Inferior parietal cortex (tissue), 1 donor: ENCODE measurements at regions not wholly inside any gene's neighbourhood (a gene's known extent, or its start where the extent isn't known, plus 50 kb on each side); places are given as distances from the start of the nearest gene placed in this dataset.
"Not testable (repeated sequence)": the region's sequence is repeated elsewhere in the genome, so short reads cannot be mapped to it uniquely, and the experiment has no call there.

Source experiments
- DNase-seq: peaks from one replicate; pipeline ENCODE4 v3.0.0-alpha.2; 2016; ENCODE audit errors: extremely low spot score

- no peak for DNase-seq
Observed at GRCh38 chr2:156005999-156006712, 326.4 kb downstream of the NR4A2 start.

- DNase-seq, result no peak
Observed at GRCh38 chr2:156005531-156005930, 327.0 kb downstream of the NR4A2 start.

- DNase-seq, result no peak
Observed at GRCh38 chr2:156004459-156004858, 328.1 kb downstream of the NR4A2 start.

GRCh38 chr2:156003780-156004179, 328.7 kb downstream of the NR4A2 start:
- DNase-seq, result no peak

- no peak for DNase-seq
Observed at GRCh38 chr2:156001851-156002250, 330.7 kb downstream of the NR4A2 start.

- DNase-seq, result no peak
Observed at GRCh38 chr2:155997538-155997937, 335.0 kb downstream of the NR4A2 start.

- DNase-seq, result no peak
Observed at GRCh38 chr2:155994315-155994714, 338.2 kb downstream of the NR4A2 start.

- DNase-seq, result no peak
Observed at GRCh38 chr2:155983845-155984244, 348.7 kb downstream of the NR4A2 start.

GRCh38 chr2:155982135-155982534, 350.4 kb downstream of the NR4A2 start:
- DNase-seq, result no peak

GRCh38 chr2:155980941-155981560, 351.5 kb downstream of the NR4A2 start:
- no peak for DNase-seq

- no peak for DNase-seq
Observed at GRCh38 chr2:155975734-155976133, 356.8 kb downstream of the NR4A2 start.

GRCh38 chr2:155972916-155973315, 359.6 kb downstream of the NR4A2 start:
- DNase-seq, result no peak

- not testable (repeated sequence) for DNase-seq
Observed at GRCh38 chr2:155966064-155966471, 366.5 kb downstream of the NR4A2 start.

- DNase-seq, result no peak
Observed at GRCh38 chr2:155965415-155966063, 367.0 kb downstream of the NR4A2 start.

- DNase-seq, result no peak
Observed at GRCh38 chr2:155961641-155962040, 370.9 kb downstream of the NR4A2 start.

- DNase-seq, result no peak
Observed at GRCh38 chr2:155958834-155959233, 373.7 kb downstream of the NR4A2 start.

- no peak for DNase-seq
Observed at GRCh38 chr2:155947069-155947468, 385.5 kb downstream of the NR4A2 start.

GRCh38 chr2:155944218-155944617, 388.3 kb downstream of the NR4A2 start:
- no peak for DNase-seq

GRCh38 chr2:155930312-155930711, 402.2 kb downstream of the NR4A2 start:
- DNase-seq, result no peak

- DNase-seq, result no peak
Observed at GRCh38 chr2:155917380-155917779, 415.1 kb downstream of the NR4A2 start.

- DNase-seq, result no peak
Observed at GRCh38 chr2:155913356-155913755, 419.2 kb downstream of the NR4A2 start.

- no peak for DNase-seq
Observed at GRCh38 chr2:155908567-155908966, 424.0 kb downstream of the NR4A2 start.

- no peak for DNase-seq
Observed at GRCh38 chr2:155907211-155907610, 425.3 kb downstream of the NR4A2 start.
